Smooth muscle cell (in vitro differentiated cells): ENCODE measurements at regions not wholly inside any gene's neighbourhood (a gene's known extent, or its start where the extent isn't known, plus 50 kb on each side); places are given as distances from the start of the nearest gene placed in this dataset.

Experiments
- DNase-seq: peaks from one replicate; lab custom pipeline; 2025; ENCODE audit not compliant: unreplicated experiment; lab: John Stamatoyannopoulos, UW
- H2AFZ ChIP-seq: fragments of 200-600 bp; sonication (generic); 2 replicates; pipeline ENCODE4 v1.6.0; 2016; ENCODE audit warnings: antibody characterized with exemption, low read depth, mild to moderate bottlenecking
- H3F3A ChIP-seq: fragments of 200-600 bp; sonication (generic); 2 replicates; pipeline ENCODE4 v1.6.0; 2017; ENCODE audit warnings: antibody characterized with exemption, low read depth
- H3K27ac ChIP-seq: fragments of 200-600 bp; sonication (generic); 2 replicates; pipeline ENCODE4 v1.5.1; 2016; ENCODE audit warnings: low read depth, mild to moderate bottlenecking
- H3K27me3 ChIP-seq: fragments of 200-600 bp; sonication (generic); 2 replicates; pipeline ENCODE4 v1.6.1; 2016; ENCODE audit warnings: low read depth, mild to moderate bottlenecking
- H3K36me3 ChIP-seq: fragments of 200-600 bp; sonication (generic); 2 replicates; pipeline ENCODE4 v1.5.1; 2016; ENCODE audit warnings: low read depth
- H3K4me1 ChIP-seq: fragments of 200-600 bp; sonication (generic); 2 replicates; pipeline ENCODE4 v1.5.1; 2016; ENCODE audit warnings: low read depth
- H3K4me2 ChIP-seq: fragments of 200-600 bp; sonication (generic); 2 replicates; pipeline ENCODE4 v1.6.0; 2016; ENCODE audit warnings: mild to moderate bottlenecking
- H3K4me3 ChIP-seq: fragments of 200-600 bp; sonication (generic); 2 replicates; pipeline ENCODE4 v1.5.1; 2016; ENCODE audit warnings: mild to moderate bottlenecking
- H3K79me2 ChIP-seq: fragments of 200-600 bp; sonication (generic); 2 replicates; pipeline ENCODE4 v1.6.0; 2016; ENCODE audit warnings: low read depth, mild to moderate bottlenecking
- H3K9ac ChIP-seq: fragments of 200-600 bp; sonication (generic); 2 replicates; pipeline ENCODE4 v1.6.0; 2016; ENCODE audit warnings: low read depth
- H3K9me3 ChIP-seq: fragments of 200-600 bp; sonication (generic); replicated peaks from 2 replicates; pipeline ENCODE4 v1.5.1; 2016; ENCODE audit warnings: low read depth
- H4K20me1 ChIP-seq: fragments of 200-600 bp; sonication (generic); 2 replicates; pipeline ENCODE4 v1.6.0; 2016; ENCODE audit warnings: low read depth
- WGBS: methylation state at CpG from one replicate; pipeline ENCODE4 v1.1.7; 2016; ENCODE audit warnings: low lambda C conversion rate; 5-methylcytosine and 5-hydroxymethylcytosine counted together
- TF ChIP-seq, protein P1 (sequence below): fragments of 200-600 bp; sonication (generic); IDR thresholded peaks from 2 replicates; pipeline ENCODE4 v1.5.1; 2017; ENCODE audit warnings: borderline replicate concordance, mild to moderate bottlenecking, antibody characterized with exemption; ENCODE audit not compliant: insufficient read depth, poor library complexity, severe bottlenecking

DNA sequence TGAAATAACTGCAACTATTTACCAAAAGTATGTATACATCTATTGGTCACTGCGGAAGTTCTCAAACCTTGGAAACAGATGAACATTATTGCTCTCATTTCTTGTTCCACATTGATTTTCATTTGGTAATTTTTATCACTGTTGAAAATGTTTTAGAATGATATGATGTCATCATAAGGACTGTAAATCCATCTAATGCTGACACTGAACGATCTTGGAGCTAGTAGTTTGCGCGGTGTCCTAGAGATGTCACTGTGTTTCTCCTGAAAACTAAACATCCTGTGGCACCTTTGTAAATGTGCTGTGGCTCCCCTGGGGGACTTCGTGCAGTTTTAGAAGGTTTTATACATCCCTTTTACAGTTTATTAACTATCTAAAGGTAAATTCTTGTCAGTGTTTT is 73.5 kb downstream of the DNAJB9 start:
- TF ChIP-seq, protein P1, sequence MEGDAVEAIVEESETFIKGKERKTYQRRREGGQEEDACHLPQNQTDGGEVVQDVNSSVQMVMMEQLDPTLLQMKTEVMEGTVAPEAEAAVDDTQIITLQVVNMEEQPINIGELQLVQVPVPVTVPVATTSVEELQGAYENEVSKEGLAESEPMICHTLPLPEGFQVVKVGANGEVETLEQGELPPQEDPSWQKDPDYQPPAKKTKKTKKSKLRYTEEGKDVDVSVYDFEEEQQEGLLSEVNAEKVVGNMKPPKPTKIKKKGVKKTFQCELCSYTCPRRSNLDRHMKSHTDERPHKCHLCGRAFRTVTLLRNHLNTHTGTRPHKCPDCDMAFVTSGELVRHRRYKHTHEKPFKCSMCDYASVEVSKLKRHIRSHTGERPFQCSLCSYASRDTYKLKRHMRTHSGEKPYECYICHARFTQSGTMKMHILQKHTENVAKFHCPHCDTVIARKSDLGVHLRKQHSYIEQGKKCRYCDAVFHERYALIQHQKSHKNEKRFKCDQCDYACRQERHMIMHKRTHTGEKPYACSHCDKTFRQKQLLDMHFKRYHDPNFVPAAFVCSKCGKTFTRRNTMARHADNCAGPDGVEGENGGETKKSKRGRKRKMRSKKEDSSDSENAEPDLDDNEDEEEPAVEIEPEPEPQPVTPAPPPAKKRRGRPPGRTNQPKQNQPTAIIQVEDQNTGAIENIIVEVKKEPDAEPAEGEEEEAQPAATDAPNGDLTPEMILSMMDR: no peak
- H3K4me3 ChIP-seq: no peak overlapping the region
- WGBS: 92% methylated on average over 5 of the region's 5 CpGs

DNA sequence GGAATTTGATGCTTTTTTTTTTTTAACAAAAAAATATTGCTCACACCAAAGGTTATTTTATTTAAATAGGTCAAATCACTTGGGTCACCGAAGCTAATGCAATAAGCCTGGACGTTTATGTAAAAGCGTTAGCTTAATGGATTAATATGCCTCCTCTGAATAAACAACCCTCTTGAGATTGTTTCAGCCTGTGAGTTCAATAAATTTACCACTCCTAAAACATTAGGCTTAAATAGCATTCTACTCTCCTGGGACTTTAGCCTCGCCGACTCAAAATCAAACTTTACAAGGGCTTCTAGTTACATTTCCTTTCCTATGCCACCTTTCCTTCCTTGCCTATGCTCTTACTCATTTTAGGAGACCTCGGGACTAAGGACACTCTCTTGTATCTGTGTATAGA is 79.3 kb downstream of the DNAJB9 start:
- Histone ChIP-seq H3K36me3 (no peaks in the 10 kb centered on the region), H3K27ac (no peak overlapping the region), H3K79me2 (no peaks in the 10 kb centered on the region), H3K4me2 (no peak overlapping the region), H2AFZ (no peak overlapping the region), H3K9ac (no peak overlapping the region), H4K20me1 (no peaks in the 10 kb centered on the region), H3F3A (no peaks in the 10 kb centered on the region), H3K4me1 (no peaks in the 10 kb centered on the region), H3K27me3 (no peaks in the 10 kb centered on the region), H3K4me3 (no peak overlapping the region), H3K9me3 (no peaks in the 10 kb centered on the region)
- DNase-seq: no peak
- TF ChIP-seq, protein P1: no peak
- 82% methylated on average over 6 of the region's 6 CpGs for whole genome bisulfite sequencing

More for the DNA sequence above, 73.5 kb downstream of the DNAJB9 start:
- no peak overlapping the region for H3K27ac ChIP-seq
- DNase-seq: no peak
- H3K9ac ChIP-seq: no peak overlapping the region
- no peaks in the 10 kb centered on the region for H3K79me2 ChIP-seq
- no peak overlapping the region for H2AFZ ChIP-seq
- no peaks in the 10 kb centered on the region for H3K4me1 ChIP-seq
- no peaks in the 10 kb centered on the region for H4K20me1 ChIP-seq
- no peaks in the 10 kb centered on the region for H3F3A ChIP-seq
- no peak overlapping the region for H3K4me2 ChIP-seq
- no peaks in the 10 kb centered on the region for H3K9me3 ChIP-seq
- no peaks in the 10 kb centered on the region for H3K27me3 ChIP-seq
- no peaks in the 10 kb centered on the region for H3K36me3 ChIP-seq

DNA sequence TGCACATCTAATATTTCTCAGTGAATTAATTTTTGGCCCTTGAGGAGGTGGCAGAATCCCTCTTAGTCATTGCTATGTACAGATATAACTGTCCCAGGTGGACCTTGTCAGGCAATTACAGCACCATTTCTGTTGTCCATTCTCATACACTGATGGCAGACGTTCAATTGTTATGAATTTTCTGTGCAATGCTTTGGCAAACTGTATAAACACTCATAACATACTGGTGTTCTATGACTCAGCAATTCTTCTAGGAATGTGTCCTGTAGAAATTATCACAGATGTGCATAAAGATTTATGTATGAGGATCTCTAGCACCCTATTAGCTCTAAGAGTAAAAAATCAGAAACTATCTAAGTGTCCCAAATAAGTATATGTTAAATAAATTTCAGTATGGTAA is 80.8 kb downstream of the DNAJB9 start:
- H3K27me3 ChIP-seq: no peaks in the 10 kb centered on the region

DNA sequence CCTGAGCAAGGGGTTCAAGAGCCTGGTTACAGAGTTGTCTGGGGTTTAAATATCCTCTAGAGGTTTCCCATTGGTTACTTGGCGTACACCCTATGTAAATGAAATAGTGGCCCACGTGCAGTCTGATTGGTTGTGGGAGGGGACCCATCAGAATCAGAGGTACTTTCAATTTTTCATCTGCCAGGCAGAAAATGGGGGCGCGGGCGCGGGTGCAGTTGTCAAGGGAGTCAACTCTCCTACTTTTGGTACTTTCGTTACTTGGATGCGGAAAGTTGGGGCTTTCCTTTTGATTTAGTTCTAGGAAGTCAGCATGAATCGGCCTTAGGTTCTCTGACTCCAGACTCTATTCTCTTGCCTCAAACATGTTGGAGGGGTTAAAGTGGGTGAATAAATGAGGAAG is 83.2 kb downstream of the DNAJB9 start:
- Histone ChIP-seq H3K4me1 (no peaks in the 10 kb centered on the region), H3K27ac (no peak overlapping the region), H3K4me2 (no peak overlapping the region), H3K9ac (no peak overlapping the region), H3K4me3 (no peak overlapping the region), H2AFZ (no peak overlapping the region), H3K27me3 (no peaks in the 10 kb centered on the region), H4K20me1 (no peaks in the 10 kb centered on the region), H3K9me3 (no peaks in the 10 kb centered on the region), H3K36me3 (no peaks in the 10 kb centered on the region), H3K79me2 (no peaks in the 10 kb centered on the region), H3F3A (no peaks in the 10 kb centered on the region)
- TF ChIP-seq, protein P1: no peak
- 96% methylated on average over 9 of the region's 9 CpGs for whole genome bisulfite sequencing
- no peak for DNase-seq

More for the DNA sequence above, 80.8 kb downstream of the DNAJB9 start:
- Histone ChIP-seq H3K4me3 (no peak overlapping the region), H3K9me3 (no peaks in the 10 kb centered on the region), H3K27ac (no peak overlapping the region), H4K20me1 (no peaks in the 10 kb centered on the region), H3K4me2 (no peak overlapping the region), H3K4me1 (no peaks in the 10 kb centered on the region), H2AFZ (peak overlapping the region; percentile 35), H3K79me2 (no peaks in the 10 kb centered on the region), H3F3A (no peaks in the 10 kb centered on the region), H3K36me3 (no peaks in the 10 kb centered on the region), H3K9ac (no peak overlapping the region)
- TF ChIP-seq, protein P1: no peak
- 58% methylated on average over 1 of the region's 1 CpG for WGBS
- DNase-seq: no peak
